ENCODE measurements at regions not wholly inside any gene's neighbourhood (a gene's known extent, or its start where the extent isn't known, plus 50 kb on each side); places are given as distances from the start of the nearest gene placed in this dataset.

DNA sequence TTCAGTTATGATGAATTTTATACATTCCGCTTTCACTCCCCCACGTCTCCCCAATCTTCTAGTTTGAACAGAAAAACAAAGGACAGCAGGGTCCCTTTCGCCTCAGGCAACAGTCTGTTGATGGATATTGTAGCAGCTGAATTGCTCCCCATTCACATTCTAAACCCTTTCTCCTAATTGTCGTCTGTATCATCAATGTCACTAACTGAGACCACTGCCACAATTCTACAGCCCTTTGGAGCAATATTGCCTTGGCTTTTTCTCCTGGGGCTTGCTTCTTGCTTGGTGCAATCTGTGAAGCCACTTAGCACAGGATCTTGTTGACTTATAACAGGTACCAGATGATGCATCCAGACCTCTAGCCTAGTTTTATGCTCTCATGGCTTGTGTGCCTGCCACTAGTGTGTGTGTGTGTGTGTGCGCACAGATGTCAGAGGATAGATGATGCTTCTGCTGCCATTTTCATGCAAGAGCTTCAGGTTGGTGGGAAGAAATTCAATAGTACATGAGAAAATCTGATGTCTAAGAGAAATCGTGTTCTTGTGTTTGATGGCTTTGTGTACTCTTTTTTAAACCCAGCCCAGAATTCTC is 195.2 kb upstream of the ISL1 start:
- no peaks in the 10 kb centered on the region for H3K79me2 ChIP-seq (ENCODE audit: insufficient read depth, low read length)
- TF ChIP-seq, protein P1, sequence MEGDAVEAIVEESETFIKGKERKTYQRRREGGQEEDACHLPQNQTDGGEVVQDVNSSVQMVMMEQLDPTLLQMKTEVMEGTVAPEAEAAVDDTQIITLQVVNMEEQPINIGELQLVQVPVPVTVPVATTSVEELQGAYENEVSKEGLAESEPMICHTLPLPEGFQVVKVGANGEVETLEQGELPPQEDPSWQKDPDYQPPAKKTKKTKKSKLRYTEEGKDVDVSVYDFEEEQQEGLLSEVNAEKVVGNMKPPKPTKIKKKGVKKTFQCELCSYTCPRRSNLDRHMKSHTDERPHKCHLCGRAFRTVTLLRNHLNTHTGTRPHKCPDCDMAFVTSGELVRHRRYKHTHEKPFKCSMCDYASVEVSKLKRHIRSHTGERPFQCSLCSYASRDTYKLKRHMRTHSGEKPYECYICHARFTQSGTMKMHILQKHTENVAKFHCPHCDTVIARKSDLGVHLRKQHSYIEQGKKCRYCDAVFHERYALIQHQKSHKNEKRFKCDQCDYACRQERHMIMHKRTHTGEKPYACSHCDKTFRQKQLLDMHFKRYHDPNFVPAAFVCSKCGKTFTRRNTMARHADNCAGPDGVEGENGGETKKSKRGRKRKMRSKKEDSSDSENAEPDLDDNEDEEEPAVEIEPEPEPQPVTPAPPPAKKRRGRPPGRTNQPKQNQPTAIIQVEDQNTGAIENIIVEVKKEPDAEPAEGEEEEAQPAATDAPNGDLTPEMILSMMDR (IDR thresholded peaks at IDR 0.05; ENCODE audit: borderline replicate concordance, extremely low read depth, low read length, poor library complexity, severe bottlenecking) = no peak
- TF ChIP-seq EZH2 (IDR thresholded peaks at IDR 0.05; ENCODE audit: borderline replicate concordance, low read depth, low read length, severe bottlenecking) = no peak
- H3K4me1 ChIP-seq (ENCODE audit: insufficient read depth, low read length) = no peaks in the 10 kb centered on the region
- H3K4me2 ChIP-seq (ENCODE audit: insufficient read depth, low read length) = no peak overlapping the region
- no peaks in the 10 kb centered on the region for H3K9me3 ChIP-seq (ENCODE audit: insufficient read depth, low read length, severe bottlenecking)
- DNase-seq (no peak), ATAC-seq (ENCODE audit: insufficient read depth, low read depth) (no peak)
- no peak overlapping the region for H2AFZ ChIP-seq (ENCODE audit: low read depth, low read length)
- H3K27me3 ChIP-seq (ENCODE audit: insufficient read depth, low read length, poor library complexity) = no peaks in the 10 kb centered on the region
- no peak overlapping the region for H3K4me3 ChIP-seq (ENCODE audit: low read depth in 1 of 2, low read length in 2 of 2)
- no peaks in the 10 kb centered on the region for H4K20me1 ChIP-seq (ENCODE audit: insufficient read depth, low read length)
- H3K36me3 ChIP-seq (ENCODE audit: insufficient read depth, low read length) = no peaks in the 10 kb centered on the region
- H3K9ac ChIP-seq (ENCODE audit: low read depth, low read length) = no peak overlapping the region
- H3K27ac ChIP-seq (ENCODE audit: low read length) = no peak overlapping the region

DNA sequence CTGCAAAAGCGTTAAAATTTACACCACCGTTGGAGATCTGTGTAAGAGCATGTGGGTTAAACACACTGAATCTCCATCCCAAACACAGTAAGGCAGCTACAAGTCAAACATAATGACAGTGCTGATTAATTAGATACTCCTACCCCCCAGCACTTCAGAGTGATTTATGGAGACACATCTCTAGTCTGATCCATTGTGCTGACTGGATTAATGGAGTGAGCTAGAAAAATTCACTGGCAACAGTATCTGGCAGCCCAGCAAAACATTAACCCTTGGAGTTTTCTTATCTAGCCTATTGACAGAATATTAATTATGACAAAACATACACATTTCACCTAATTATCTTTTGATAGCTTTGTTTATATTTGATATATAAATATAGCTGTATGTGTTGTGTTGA is 188.6 kb upstream of the ISL1 start:
- H3K4me3 ChIP-seq (ENCODE audit: low read depth in 1 of 2, low read length in 2 of 2) = no peak overlapping the region
- H3K36me3 ChIP-seq (ENCODE audit: insufficient read depth, low read length) = no peaks in the 10 kb centered on the region
- no peaks in the 10 kb centered on the region for H3K79me2 ChIP-seq (ENCODE audit: insufficient read depth, low read length)
- no peaks in the 10 kb centered on the region for H3K4me1 ChIP-seq (ENCODE audit: insufficient read depth, low read length)
- no peaks in the 10 kb centered on the region for H4K20me1 ChIP-seq (ENCODE audit: insufficient read depth, low read length)
- no peak overlapping the region for H2AFZ ChIP-seq (ENCODE audit: low read depth, low read length)
- TF ChIP-seq, protein P1 (IDR thresholded peaks at IDR 0.05; ENCODE audit: borderline replicate concordance, extremely low read depth, low read length, poor library complexity, severe bottlenecking) = no peak
- no peak for TF ChIP-seq EZH2 (IDR thresholded peaks at IDR 0.05; ENCODE audit: borderline replicate concordance, low read depth, low read length, severe bottlenecking)
- no peaks in the 10 kb centered on the region for H3K9me3 ChIP-seq (ENCODE audit: insufficient read depth, low read length, severe bottlenecking)
- ATAC-seq (ENCODE audit: insufficient read depth, low read depth) = no peak
- no peaks in the 10 kb centered on the region for H3K27me3 ChIP-seq (ENCODE audit: insufficient read depth, low read length, poor library complexity)
- DNase-seq = no peak
- H3K4me2 ChIP-seq (ENCODE audit: insufficient read depth, low read length) = no peak overlapping the region
- no peak overlapping the region for H3K27ac ChIP-seq (ENCODE audit: low read length)
- no peak overlapping the region for H3K9ac ChIP-seq (ENCODE audit: low read depth, low read length)

DNA sequence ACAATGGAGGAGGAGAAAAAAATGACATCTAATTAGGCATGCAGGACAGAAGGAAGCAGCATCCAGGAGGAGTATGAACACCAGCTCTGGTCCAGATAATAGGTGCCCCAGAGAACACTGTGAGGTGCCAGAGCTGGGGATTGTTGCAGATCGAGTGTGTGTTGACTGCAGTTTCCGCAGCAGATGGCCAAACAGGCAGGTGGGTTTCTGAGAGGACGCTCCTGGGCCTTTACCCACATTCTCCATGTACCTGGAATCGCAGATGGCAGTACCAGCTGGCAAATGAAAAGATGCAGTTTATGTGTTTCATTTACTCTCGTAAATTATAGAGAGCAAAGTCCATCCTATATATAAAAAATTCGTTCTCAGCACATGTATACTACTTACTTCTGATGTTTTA is 182.2 kb upstream of the ISL1 start:
- ATAC-seq (ENCODE audit: insufficient read depth, low read depth) (no peak), DNase-seq (no peak)
- TF ChIP-seq, protein P1 (IDR thresholded peaks at IDR 0.05; ENCODE audit: borderline replicate concordance, extremely low read depth, low read length, poor library complexity, severe bottlenecking) = no peak
- no peak for TF ChIP-seq EZH2 (IDR thresholded peaks at IDR 0.05; ENCODE audit: borderline replicate concordance, low read depth, low read length, severe bottlenecking)
- Histone ChIP-seq H3K4me3 (ENCODE audit: low read depth in 1 of 2, low read length in 2 of 2) (no peak overlapping the region), H4K20me1 (ENCODE audit: insufficient read depth, low read length) (no peaks in the 10 kb centered on the region), H3K4me2 (ENCODE audit: insufficient read depth, low read length) (no peak overlapping the region), H3K27me3 (ENCODE audit: insufficient read depth, low read length, poor library complexity) (no peaks in the 10 kb centered on the region), H3K27ac (ENCODE audit: low read length) (no peak overlapping the region), H3K36me3 (ENCODE audit: insufficient read depth, low read length) (no peaks in the 10 kb centered on the region), H3K4me1 (ENCODE audit: insufficient read depth, low read length) (no peaks in the 10 kb centered on the region), H2AFZ (ENCODE audit: low read depth, low read length) (no peak overlapping the region), H3K9ac (ENCODE audit: low read depth, low read length) (no peak overlapping the region), H3K9me3 (ENCODE audit: insufficient read depth, low read length, severe bottlenecking) (no peaks in the 10 kb centered on the region), H3K79me2 (ENCODE audit: insufficient read depth, low read length) (no peaks in the 10 kb centered on the region)

DNA sequence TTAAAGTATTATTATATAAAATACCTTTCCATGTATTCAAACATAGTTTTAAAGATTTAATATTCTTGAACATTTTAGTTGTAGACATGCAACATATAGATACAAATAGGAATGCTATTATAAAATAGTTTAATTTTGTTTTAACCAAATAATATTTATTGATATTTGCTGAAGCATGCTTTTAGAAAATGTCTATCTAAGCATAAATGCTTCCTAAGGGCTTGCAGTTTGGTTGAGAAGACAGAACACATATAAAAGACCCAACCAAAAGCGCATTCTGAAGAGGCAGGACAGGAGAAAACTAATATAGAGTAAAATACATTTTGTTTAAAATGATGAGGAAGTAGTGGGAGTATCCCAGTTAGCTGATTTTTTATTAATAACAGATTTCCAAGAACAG is 181.5 kb upstream of the ISL1 start:
- Histone ChIP-seq H2AFZ (ENCODE audit: low read depth, low read length) (no peak overlapping the region), H3K79me2 (ENCODE audit: insufficient read depth, low read length) (no peaks in the 10 kb centered on the region), H3K9ac (ENCODE audit: low read depth, low read length) (no peak overlapping the region), H3K4me3 (ENCODE audit: low read depth in 1 of 2, low read length in 2 of 2) (no peak overlapping the region), H3K36me3 (ENCODE audit: insufficient read depth, low read length) (no peaks in the 10 kb centered on the region), H3K9me3 (ENCODE audit: insufficient read depth, low read length, severe bottlenecking) (no peaks in the 10 kb centered on the region), H3K27ac (ENCODE audit: low read length) (no peak overlapping the region), H3K4me1 (ENCODE audit: insufficient read depth, low read length) (no peaks in the 10 kb centered on the region), H3K4me2 (ENCODE audit: insufficient read depth, low read length) (no peak overlapping the region), H3K27me3 (ENCODE audit: insufficient read depth, low read length, poor library complexity) (no peaks in the 10 kb centered on the region), H4K20me1 (ENCODE audit: insufficient read depth, low read length) (no peaks in the 10 kb centered on the region)
- TF ChIP-seq EZH2 (IDR thresholded peaks at IDR 0.05; ENCODE audit: borderline replicate concordance, low read depth, low read length, severe bottlenecking) = no peak
- TF ChIP-seq, protein P1 (IDR thresholded peaks at IDR 0.05; ENCODE audit: borderline replicate concordance, extremely low read depth, low read length, poor library complexity, severe bottlenecking) = no peak
- ATAC-seq (ENCODE audit: insufficient read depth, low read depth) (no peak), DNase-seq (no peak)

All from DND-41 (cell line).